ENCODE measurements at regions not wholly inside any gene's neighbourhood (a gene's known extent, or its start where the extent isn't known, plus 50 kb on each side); places are given as distances from the start of the nearest gene placed in this dataset.

DNA sequence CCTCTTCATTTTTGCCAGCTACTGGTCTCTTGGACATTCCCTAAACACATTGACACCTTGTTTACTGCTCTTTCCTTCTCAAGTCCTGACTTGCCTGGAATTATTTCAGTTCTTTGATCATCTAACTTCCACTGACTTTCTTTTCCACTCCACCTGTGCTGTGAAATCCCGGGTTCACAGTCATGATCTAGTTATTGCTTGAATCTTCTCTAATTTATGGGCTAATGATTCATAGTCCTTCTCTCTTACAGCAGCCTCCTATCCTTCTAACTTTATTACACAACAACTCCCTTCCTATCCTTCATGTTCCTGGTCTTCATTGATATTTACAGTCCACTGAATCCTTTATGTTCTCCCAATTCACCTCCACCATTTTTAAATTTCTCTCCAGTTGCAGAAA lies 260.1 kb downstream of the C12orf75 start:
- TF ChIP-seq, protein P1, sequence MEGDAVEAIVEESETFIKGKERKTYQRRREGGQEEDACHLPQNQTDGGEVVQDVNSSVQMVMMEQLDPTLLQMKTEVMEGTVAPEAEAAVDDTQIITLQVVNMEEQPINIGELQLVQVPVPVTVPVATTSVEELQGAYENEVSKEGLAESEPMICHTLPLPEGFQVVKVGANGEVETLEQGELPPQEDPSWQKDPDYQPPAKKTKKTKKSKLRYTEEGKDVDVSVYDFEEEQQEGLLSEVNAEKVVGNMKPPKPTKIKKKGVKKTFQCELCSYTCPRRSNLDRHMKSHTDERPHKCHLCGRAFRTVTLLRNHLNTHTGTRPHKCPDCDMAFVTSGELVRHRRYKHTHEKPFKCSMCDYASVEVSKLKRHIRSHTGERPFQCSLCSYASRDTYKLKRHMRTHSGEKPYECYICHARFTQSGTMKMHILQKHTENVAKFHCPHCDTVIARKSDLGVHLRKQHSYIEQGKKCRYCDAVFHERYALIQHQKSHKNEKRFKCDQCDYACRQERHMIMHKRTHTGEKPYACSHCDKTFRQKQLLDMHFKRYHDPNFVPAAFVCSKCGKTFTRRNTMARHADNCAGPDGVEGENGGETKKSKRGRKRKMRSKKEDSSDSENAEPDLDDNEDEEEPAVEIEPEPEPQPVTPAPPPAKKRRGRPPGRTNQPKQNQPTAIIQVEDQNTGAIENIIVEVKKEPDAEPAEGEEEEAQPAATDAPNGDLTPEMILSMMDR (IDR thresholded peaks at IDR 0.05; ENCODE audit: low read length), result no peak
- no peak for TF ChIP-seq EZH2 (IDR thresholded peaks at IDR 0.05; ENCODE audit: borderline replicate concordance, low read length)

Data from OCI-LY1 (cell line).